B cell (primary cell): ENCODE measurements at regions not wholly inside any gene's neighbourhood (a gene's known extent, or its start where the extent isn't known, plus 50 kb on each side); places are given as distances from the start of the nearest gene placed in this dataset.

Experiments
- ATAC-seq: fragments of 200-7000 bp; cut with Tn5 transposase; one replicate; pipeline ENCODE4 v1.10.0; 2021; ENCODE audit warnings: low read depth, mild to moderate bottlenecking, moderate number of reproducible peaks, moderate library complexity
- CTCF ChIA-PET: fragments of 350-600 bp; sonication (Branson Sonifier 250); formaldehyde crosslinking; loops from one replicate; lab custom pipeline; 2021; ENCODE audit warnings: antibody characterized with exemption, inconsistent platforms; lab: Charles Lee
- POLR2A ChIA-PET: fragments of 350-600 bp; sonication (Branson Sonifier 250); formaldehyde crosslinking; loops from one replicate; lab custom pipeline; 2021; ENCODE audit warnings: antibody characterized with exemption; lab: Charles Lee
- DNase-seq: peaks from one replicate; pipeline ENCODE4 v3.0.0; 2013
- H2AFZ ChIP-seq: 2 replicates; pipeline ENCODE4 v1.6.1; 2012; ENCODE audit warnings: mild to moderate bottlenecking, low read depth, low read length; ENCODE audit not compliant: insufficient read depth, poor library complexity, severe bottlenecking
- H3K27ac ChIP-seq, 2 donors: 1 replicate in 1 of 2; 2 replicates in 1 of 2; pipeline ENCODE4 v1.5.1; 2012 to 2013; ENCODE audit warnings: low read length in 2 of 2, mild to moderate bottlenecking in 2 of 2, moderate library complexity in 1 of 2
- H3K27me3 ChIP-seq, 4 experiments: fragments of 200-600 bp in 1 of 4; sonication (generic) in 1 of 4; replicated peaks in 1 of 4; 1 replicate in 2 of 4; 2 replicates in 2 of 4; pipeline versions ENCODE4 v1.6.1 to v1.7.0; 2013 to 2016; ENCODE audit warnings: low read length in 3 of 4, mild to moderate bottlenecking in 2 of 4, mixed read lengths in 1 of 4, moderate library complexity in 1 of 4; ENCODE audit not compliant: insufficient read depth in 4 of 4, control insufficient read depth in 3 of 4; ENCODE audit errors: control extremely low read depth in 1 of 4
- H3K36me3 ChIP-seq, 2 experiments: replicated peaks in 1 of 2; 1 replicate in 1 of 2; 2 replicates in 1 of 2; pipeline versions ENCODE4 v1.6.1 to v1.7.1; 2013; ENCODE audit warnings: low read length in 1 of 2; ENCODE audit not compliant: insufficient read depth in 2 of 2, control insufficient read depth in 1 of 2; ENCODE audit errors: control extremely low read depth in 1 of 2, extremely low read depth in 1 of 2
- H3K4me1 ChIP-seq, 2 donors: fragments of 200-600 bp in 1 of 2; sonication (generic) in 1 of 2; 1 replicate in 1 of 2; 2 replicates in 1 of 2; pipeline versions ENCODE4 v1.5.1 to v1.6.1; 2013 to 2017; ENCODE audit warnings: low read length in 2 of 2; ENCODE audit not compliant: control insufficient read depth in 2 of 2, insufficient read depth in 2 of 2
- H3K4me2 ChIP-seq: replicated peaks from 2 replicates; pipeline ENCODE3; 2012; ENCODE audit warnings: mild to moderate bottlenecking, low read depth, low read length; ENCODE audit not compliant: poor library complexity, severe bottlenecking
- H3K4me3 ChIP-seq, 5 experiments: fragments of 200-600 bp in 1 of 5; sonication (generic) in 1 of 5; 1 replicate in 3 of 5; 2 replicates in 2 of 5; pipeline versions ENCODE4 v1.5.1 to v1.7.0; 2011 to 2016; ENCODE audit warnings: low read length in 4 of 5, mild to moderate bottlenecking in 4 of 5, low read depth in 2 of 5, control low read depth in 1 of 5, moderate library complexity in 1 of 5; ENCODE audit not compliant: insufficient read depth in 1 of 5; ENCODE audit errors: control extremely low read depth in 1 of 5, extremely low read depth in 1 of 5
- H3K79me2 ChIP-seq: fragments of 200-600 bp; sonication (generic); one replicate; pipeline ENCODE4 v1.6.0; 2016; ENCODE audit warnings: low read length; ENCODE audit not compliant: control insufficient read depth, insufficient read depth
- H3K9ac ChIP-seq: fragments of 200-600 bp; sonication (generic); 2 replicates; pipeline ENCODE4 v1.6.1; 2017; ENCODE audit warnings: mild to moderate bottlenecking, low read length, moderate library complexity
- H3K9me3 ChIP-seq, 3 donors: one replicate each; pipeline versions ENCODE4 v1.6.1 to v1.7.1; 2013; ENCODE audit warnings: low read length in 2 of 3; ENCODE audit not compliant: control insufficient read depth in 2 of 3, insufficient read depth in 1 of 3; ENCODE audit errors: control extremely low read depth in 1 of 3
- H4K20me1 ChIP-seq: 2 replicates; pipeline ENCODE4 v1.6.0; 2012; ENCODE audit warnings: mild to moderate bottlenecking, low read length; ENCODE audit not compliant: insufficient read depth, control insufficient read depth, poor library complexity, severe bottlenecking
- H3K27ac Mint-ChIP-seq: one replicate; pipeline ENCODE4 v1.8.0; 2021; ENCODE audit warnings: mixed read lengths
- H3K27me3 Mint-ChIP-seq: one replicate; pipeline ENCODE4 v1.8.0; 2021; ENCODE audit warnings: mixed read lengths
- H3K4me1 Mint-ChIP-seq: one replicate; pipeline ENCODE4 v1.8.0; 2021; ENCODE audit warnings: mixed read lengths
- H3K4me3 Mint-ChIP-seq: one replicate; pipeline ENCODE4 v1.8.0; 2021; ENCODE audit warnings: mixed read lengths
- H3K9me3 Mint-ChIP-seq: one replicate; pipeline ENCODE4 v1.8.0; 2022; ENCODE audit warnings: mixed read lengths; ENCODE audit not compliant: insufficient read depth
- EZH2 ChIP-seq: IDR thresholded peaks from 2 replicates; pipeline ENCODE4 v1.6.1; 2012; ENCODE audit warnings: borderline replicate concordance, low read depth, mild to moderate bottlenecking, moderate library complexity, low read length; ENCODE audit not compliant: insufficient read depth, poor library complexity, severe bottlenecking
- WGBS: methylation state at CpG from one replicate; pipeline ENCODE4 v1.1.5; 2013; ENCODE audit warnings: missing lambda C conversion rate; ENCODE audit not compliant: insufficient coverage; 5-methylcytosine and 5-hydroxymethylcytosine counted together
- intact Hi-C: fragments of 100-400 bp; cut with micrococcal nuclease; formaldehyde crosslinking; loops from one replicate; pipeline ENCODE4 v1.10.0; 2022
- TF ChIP-seq, protein P1 (sequence below): fragments of 200-600 bp; IDR thresholded peaks from one replicate; pipeline ENCODE4 v1.8.0; 2022; ENCODE audit warnings: antibody characterized with exemption, mild to moderate bottlenecking

- Histone ChIP-seq H3K4me1 (no peaks in the 10 kb centered on the region), H3K79me2 (no peaks in the 10 kb centered on the region), H3K4me2 (no peak overlapping the region), H3K4me3 (no peak overlapping the region), H3K9me3 (no peaks in the 10 kb centered on the region), H3K27ac (no peak overlapping the region), H3K9ac (no peak overlapping the region), H3K36me3 (no peaks in the 10 kb centered on the region), H4K20me1 (no peaks in the 10 kb centered on the region), H3K27me3 (no peaks in the 10 kb centered on the region), H2AFZ (no peak overlapping the region)
- H3K4me1 Mint-ChIP-seq: no peaks in the 10 kb centered on the region
- H3K27ac Mint-ChIP-seq: no peak overlapping the region
- no peaks in the 10 kb centered on the region for H3K27me3 Mint-ChIP-seq
- ChIA-PET CTCF (no interaction called here), POLR2A (no interaction called here)
- DNase-seq: no peak
- intact Hi-C loops: no loop called here
- H3K4me3 Mint-ChIP-seq: no peak overlapping the region
- ATAC-seq: no peak
- TF ChIP-seq EZH2: no peak
- TF ChIP-seq, protein P1, sequence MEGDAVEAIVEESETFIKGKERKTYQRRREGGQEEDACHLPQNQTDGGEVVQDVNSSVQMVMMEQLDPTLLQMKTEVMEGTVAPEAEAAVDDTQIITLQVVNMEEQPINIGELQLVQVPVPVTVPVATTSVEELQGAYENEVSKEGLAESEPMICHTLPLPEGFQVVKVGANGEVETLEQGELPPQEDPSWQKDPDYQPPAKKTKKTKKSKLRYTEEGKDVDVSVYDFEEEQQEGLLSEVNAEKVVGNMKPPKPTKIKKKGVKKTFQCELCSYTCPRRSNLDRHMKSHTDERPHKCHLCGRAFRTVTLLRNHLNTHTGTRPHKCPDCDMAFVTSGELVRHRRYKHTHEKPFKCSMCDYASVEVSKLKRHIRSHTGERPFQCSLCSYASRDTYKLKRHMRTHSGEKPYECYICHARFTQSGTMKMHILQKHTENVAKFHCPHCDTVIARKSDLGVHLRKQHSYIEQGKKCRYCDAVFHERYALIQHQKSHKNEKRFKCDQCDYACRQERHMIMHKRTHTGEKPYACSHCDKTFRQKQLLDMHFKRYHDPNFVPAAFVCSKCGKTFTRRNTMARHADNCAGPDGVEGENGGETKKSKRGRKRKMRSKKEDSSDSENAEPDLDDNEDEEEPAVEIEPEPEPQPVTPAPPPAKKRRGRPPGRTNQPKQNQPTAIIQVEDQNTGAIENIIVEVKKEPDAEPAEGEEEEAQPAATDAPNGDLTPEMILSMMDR: no peak
- no peaks in the 10 kb centered on the region for H3K9me3 Mint-ChIP-seq
These were observed 290.4 kb upstream of the HSF2 start for GRCh38 chr6:122109075-122109474.

DNA sequence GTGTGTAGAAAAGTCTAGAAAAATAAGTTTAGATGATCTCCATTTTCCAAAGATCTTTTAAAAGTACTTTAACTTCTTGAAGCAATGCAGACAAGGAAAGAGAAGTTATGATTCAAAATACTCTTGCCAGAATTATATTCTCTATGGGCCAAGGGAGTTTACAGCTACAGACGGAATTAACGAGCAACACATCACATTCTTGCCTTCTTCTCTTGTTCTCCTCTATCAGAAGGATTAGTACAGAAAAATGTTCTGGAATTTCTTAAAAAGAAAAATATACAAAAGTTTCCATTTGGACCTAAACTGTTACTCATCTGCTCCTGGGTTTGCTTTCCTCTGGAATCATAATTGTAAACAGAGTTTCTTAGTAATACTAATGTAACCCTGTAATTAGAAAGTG lies 284.7 kb upstream of the HSF2 start:
- Histone ChIP-seq H3K79me2 (no peaks in the 10 kb centered on the region), H3K27ac (no peak overlapping the region), H4K20me1 (no peaks in the 10 kb centered on the region), H3K9me3 (no peaks in the 10 kb centered on the region), H3K27me3 (no peaks in the 10 kb centered on the region), H3K36me3 (no peaks in the 10 kb centered on the region), H3K4me2 (no peak overlapping the region), H3K4me1 (no peaks in the 10 kb centered on the region), H3K9ac (no peak overlapping the region), H3K4me3 (no peak overlapping the region), H2AFZ (no peak overlapping the region)
- WGBS: no CpG with 5 or more reads among the region's 2 CpGs
- CTCF ChIA-PET: no interaction called here
- no peaks in the 10 kb centered on the region for H3K27me3 Mint-ChIP-seq
- intact Hi-C loops: no loop called here
- H3K4me1 Mint-ChIP-seq: no peaks in the 10 kb centered on the region
- ATAC-seq (no peak), DNase-seq (no peak)
- POLR2A ChIA-PET: no interaction called here
- H3K27ac Mint-ChIP-seq: no peak overlapping the region
- no peaks in the 10 kb centered on the region for H3K9me3 Mint-ChIP-seq
- TF ChIP-seq, protein P1: no peak
- no peak for TF ChIP-seq EZH2
- H3K4me3 Mint-ChIP-seq: no peak overlapping the region
